Activated T-cell treated with anti-CD3 and anti-CD28 coated beads for 48 hours (primary cell): ENCODE measurements at regions not wholly inside any gene's neighbourhood (a gene's known extent, or its start where the extent isn't known, plus 50 kb on each side); places are given as distances from the start of the nearest gene placed in this dataset.
"Not testable (repeated sequence)": the region's sequence is repeated elsewhere in the genome, so short reads cannot be mapped to it uniquely, and the experiment has no call there.

Experiments used
- DNase-seq: peaks from one replicate; pipeline ENCODE4 v3.0.0-alpha.2; 2020; ENCODE audit warnings: low read depth

- DNase-seq: no peak
Observed at GRCh38 chr2:173467751-173468150, 113.1 kb downstream of the CDCA7 start.

DNA sequence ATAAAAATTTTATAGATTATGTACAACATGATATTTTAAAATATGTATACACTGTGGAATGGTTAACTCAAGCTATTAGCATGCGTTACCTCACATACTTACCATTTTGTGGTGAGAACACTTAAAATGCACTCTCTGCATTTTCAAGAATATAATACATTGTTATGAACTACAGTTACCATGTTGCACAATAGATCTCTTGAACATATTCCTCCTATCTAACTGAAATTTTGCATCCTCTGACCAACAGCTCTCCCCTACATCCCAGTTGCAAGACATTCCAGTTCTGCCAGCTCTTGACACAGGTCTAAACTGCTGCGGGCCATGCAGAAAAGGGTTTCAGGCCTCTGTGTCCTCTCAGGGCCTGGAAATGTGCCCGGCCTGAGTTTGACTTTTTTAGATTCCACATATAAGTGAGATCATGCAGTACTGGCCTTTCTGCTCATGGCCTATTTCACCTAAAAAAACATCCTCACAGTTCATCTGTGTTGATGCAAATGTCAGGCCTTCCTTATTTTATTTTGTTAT, 113.7 kb downstream of the CDCA7 start:
- no peak for DNase-seq

GRCh38 chr2:173472112-173472511, 117.4 kb downstream of the CDCA7 start:
- DNase-seq: no peak

- DNase-seq: no peak
Observed at GRCh38 chr2:173483137-173483536, 128.5 kb downstream of the CDCA7 start.

- no peak for DNase-seq
Observed at GRCh38 chr2:173488861-173489260, 134.2 kb downstream of the CDCA7 start.

DNA sequence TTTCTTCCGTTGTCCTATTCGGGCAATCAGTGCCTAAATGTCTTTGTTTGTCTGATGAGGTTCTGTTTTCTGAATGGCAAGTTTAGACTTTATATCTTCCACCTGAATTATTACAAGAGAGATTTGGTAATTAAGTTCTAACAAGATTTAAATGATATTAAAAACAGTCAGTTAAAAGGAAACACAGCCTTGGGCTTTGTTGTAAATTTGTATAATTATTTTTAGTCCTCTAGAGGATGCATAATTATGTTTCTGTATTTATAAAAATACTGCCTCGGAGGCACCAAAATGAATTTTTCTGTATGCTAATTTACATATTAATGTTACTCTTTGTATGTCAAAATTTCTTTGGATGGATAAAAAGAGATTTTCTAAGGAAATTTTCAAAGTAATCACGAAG, 136.7 kb downstream of the CDCA7 start:
- no peak for DNase-seq

DNA sequence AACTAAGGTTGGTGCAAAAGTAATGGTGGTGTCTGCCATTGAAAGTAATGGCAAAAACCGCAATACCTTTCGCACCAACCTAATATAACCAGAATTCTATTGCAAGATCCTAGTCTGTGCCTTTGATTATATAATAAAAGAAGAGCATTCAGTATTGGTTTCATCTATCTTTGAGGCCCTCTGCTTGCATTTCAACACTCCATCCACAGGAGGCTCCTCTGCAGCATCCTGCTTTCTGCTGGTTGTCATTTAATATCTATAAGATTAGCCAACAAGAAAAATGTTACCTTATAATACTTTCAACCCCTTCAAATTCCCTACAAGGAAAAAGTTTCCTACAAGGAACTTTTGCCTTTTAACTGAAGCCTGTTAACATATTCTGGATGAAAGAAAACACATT, 139.2 kb downstream of the CDCA7 start:
- no peak for DNase-seq

DNA sequence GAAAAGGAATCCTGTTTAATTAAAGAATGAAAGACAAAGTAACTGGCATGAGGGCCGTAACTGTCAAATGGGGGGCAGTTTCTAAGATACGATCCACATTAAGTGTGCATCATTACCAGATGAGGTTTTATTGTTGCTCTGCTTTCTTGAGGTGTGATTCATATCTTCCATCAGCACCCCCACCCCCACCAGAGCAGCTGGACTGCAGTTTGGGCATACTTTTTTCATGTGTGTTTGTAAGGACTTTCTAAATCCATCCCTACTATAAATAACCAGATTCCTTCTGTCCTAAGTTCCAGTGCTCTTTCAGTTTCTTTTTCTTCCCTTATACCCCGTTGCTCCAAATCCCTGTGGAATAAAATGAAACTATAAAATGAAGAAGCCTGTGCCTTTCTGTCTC, 142.1 kb downstream of the CDCA7 start:
- DNase-seq: no peak

GRCh38 chr2:173500953-173501352, 146.3 kb downstream of the CDCA7 start:
- DNase-seq: no peak

DNA sequence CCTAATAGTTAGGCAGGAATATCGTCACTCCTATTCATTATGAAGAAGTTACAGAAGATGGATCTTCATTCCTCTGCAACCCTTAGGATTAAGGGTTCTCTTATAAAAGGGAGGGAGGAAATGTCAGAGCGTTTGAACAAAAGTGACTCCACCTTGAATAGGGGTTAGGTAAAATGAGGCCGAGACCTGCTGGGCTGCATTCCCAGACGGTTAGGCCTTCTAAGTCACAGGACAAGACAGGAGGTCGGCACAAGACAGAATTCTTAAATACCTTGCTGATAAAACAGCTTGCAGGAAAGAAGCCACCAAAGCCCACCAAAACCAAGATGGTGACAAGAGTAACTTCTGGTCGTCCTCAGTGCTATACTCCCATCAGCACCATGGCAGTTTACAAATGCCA, 147.6 kb downstream of the CDCA7 start:
- DNase-seq: no peak

- no peak for DNase-seq
Observed at GRCh38 chr2:173511357-173511756, 156.7 kb downstream of the CDCA7 start.

- no peak for DNase-seq
Observed at GRCh38 chr2:173511942-173512341, 157.3 kb downstream of the CDCA7 start.

- DNase-seq: no peak
Observed at GRCh38 chr2:173513107-173513727, 158.5 kb downstream of the CDCA7 start.

GRCh38 chr2:173520918-173521317, 166.2 kb downstream of the CDCA7 start:
- no peak for DNase-seq

DNA sequence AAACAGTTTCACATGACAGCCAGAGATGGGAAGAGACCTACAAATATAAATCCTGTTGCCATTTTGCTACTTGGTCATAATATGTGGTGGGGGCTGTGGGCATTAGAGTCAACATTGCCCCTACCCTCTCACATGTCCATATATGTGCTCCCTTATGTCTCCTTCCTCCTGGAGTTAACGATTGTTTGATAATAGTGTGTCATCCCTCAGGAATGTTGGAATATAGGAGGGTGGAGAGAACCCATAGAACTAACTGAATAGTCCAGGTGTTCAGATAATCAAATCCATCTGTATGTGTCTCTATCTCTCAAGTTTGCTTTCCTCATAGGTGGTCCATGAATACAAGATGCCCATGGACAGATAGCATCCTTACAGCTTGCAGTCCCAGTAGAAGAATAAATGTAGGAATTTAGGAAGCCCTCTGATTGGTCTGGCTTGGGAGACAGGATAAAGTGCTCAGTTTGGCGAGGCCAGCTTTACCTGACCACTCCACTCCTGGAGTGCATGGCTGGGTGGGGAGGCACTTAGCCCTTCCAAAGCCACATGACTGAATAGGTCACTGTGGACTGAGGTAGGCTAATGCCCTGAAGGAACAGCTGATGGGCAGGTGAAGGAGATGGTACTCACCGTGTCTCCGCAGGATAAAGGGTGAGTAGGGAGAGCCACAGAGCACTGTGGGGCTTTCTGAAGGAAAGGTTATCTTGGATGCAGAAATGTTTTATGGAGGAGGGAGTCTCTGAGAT, 166.9 kb downstream of the CDCA7 start:
- no peak for DNase-seq

- DNase-seq: no peak
Observed at GRCh38 chr2:173523497-173523896, 168.8 kb downstream of the CDCA7 start.

DNA sequence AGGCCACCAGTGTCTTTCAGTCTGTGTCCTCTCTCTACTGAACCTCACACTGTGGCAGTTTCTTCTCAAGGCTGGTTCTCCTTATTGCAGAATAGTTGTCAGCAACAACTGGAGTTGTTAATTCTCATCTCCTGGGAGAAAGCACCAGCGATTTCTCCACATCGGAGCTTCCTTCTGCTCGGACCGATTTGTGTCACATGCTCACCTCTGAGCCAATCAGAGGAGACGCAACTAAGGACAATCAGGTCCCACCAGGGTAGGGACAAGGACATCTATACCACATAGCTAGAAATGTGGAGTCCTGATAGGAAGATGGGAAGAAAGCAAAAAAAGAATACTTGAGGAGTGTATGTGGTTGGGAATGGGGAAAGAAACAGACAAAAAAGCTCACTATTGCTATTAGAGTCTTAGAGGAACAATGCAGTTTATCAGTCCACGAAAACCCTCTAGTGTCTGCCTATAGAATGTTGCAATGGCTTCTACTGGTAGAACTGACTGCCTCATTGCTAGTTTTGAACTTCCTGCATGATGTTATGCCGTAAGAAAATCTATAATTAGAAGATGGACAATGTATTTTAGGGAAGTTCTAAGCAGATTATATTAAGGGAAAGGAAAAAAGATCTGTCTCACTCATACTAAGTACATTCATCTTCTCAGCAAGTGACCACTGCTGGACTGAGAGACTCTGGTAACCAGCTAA, 169.7 kb downstream of the CDCA7 start:
- no peak for DNase-seq

DNA sequence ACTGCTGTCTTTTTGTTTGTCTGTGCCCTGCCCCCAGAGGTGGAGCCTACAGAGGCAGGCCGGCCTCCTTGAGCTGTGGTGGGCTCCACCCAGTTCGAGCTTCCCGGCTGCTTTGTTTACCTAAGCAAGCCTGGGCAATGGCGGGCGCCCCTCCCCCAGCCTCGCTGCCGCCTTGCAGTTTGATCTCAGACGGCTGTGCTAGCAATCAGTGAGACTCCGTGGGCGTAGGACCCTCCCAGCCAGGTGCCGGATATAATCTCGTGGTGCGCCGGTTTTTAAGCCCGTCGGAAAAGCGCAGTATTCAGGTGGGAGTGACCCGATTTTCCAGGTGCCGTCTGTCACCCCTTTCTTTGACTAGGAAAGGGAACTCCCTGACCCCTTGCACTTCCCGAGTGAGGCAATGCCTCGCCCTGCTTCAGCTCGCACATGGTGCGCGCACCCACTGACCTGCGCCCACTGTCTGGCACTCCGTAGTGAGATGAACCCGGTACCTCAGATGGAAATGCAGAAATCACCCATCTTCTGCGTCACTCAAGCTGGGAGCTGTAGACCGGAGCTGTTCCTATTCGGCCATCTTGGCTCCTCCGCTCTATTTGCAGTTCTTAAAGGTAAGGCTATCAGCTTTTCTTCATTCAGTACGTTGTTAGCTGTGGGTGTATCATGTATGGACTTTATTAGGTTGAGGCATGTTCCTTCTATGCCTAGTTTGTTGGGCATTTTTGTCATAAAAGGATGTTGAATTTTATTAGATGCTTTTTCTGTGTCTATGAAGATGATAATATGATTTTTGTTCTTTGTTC, 178.3 kb downstream of the CDCA7 start:
- DNase-seq: not testable (repeated sequence)

- no peak for DNase-seq
Observed at GRCh38 chr2:173537694-173538093, 183.0 kb downstream of the CDCA7 start.

GRCh38 chr2:173539615-173540014, 184.9 kb downstream of the CDCA7 start:
- DNase-seq: no peak

- no peak for DNase-seq
Observed at GRCh38 chr2:173544641-173545363, 190.1 kb downstream of the CDCA7 start.

DNA sequence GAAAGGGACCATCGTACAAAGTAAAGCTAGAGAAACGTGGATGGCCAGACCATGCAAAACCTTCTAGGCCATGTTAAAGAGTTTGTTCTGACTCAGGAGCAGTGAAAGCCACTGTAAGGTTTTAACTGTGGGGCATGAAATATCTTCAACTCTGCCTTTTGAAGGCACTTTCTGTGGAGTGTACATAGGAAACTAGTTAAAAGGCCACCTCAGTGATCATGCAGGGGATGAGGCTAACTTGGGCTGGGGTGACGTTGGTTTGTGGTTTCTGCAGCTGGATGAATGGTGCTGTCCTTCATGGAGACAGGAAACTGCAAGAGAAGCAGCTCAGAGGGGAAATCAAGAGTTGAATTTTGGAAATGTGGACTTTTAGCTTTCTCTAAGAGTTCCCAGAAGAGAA, 190.7 kb downstream of the CDCA7 start:
- no peak for DNase-seq
